Neural cell (in vitro differentiated cells): ENCODE measurements at regions not wholly inside any gene's neighbourhood (a gene's known extent, or its start where the extent isn't known, plus 50 kb on each side); places are given as distances from the start of the nearest gene placed in this dataset.

Source experiments
- EP300 ChIP-seq: fragments of 450-650 bp; conservative IDR thresholded peaks from 2 replicates; pipeline ENCODE4 v1.6.1; 2014; ENCODE audit warnings: antibody characterized with exemption, mild to moderate bottlenecking, moderate library complexity; ENCODE audit not compliant: poor library complexity, severe bottlenecking
- POLR2AphosphoS5 ChIP-seq: IDR thresholded peaks from 2 replicates; pipeline ENCODE4 v1.6.1; 2012
- TF ChIP-seq, protein P1 (sequence below): fragments of 450-650 bp; IDR thresholded peaks from 2 replicates; pipeline ENCODE4 v1.5.1; 2014; ENCODE audit warnings: antibody characterized with exemption, mild to moderate bottlenecking, moderate library complexity; ENCODE audit not compliant: poor library complexity, severe bottlenecking

DNA sequence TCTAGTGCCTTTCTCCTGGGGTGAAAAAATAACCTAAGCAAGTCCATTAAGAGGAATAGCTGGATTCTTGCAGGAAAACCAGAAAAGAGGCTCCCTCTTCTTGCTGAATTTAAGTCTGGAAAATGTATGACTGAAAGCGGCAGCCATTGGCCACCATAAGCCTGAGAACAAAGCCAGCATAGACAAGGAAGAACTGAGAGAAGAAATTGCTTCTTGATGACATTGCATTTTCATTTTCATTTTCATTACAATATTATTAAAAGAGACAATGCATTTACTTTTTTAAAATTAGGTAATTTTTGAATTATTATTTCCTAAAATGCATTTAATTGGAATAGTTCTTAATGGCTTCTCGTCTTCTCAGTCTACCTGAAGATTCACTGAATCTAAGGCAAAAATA is 1157.5 kb upstream of the ZEB2 start:
- TF ChIP-seq, protein P1, sequence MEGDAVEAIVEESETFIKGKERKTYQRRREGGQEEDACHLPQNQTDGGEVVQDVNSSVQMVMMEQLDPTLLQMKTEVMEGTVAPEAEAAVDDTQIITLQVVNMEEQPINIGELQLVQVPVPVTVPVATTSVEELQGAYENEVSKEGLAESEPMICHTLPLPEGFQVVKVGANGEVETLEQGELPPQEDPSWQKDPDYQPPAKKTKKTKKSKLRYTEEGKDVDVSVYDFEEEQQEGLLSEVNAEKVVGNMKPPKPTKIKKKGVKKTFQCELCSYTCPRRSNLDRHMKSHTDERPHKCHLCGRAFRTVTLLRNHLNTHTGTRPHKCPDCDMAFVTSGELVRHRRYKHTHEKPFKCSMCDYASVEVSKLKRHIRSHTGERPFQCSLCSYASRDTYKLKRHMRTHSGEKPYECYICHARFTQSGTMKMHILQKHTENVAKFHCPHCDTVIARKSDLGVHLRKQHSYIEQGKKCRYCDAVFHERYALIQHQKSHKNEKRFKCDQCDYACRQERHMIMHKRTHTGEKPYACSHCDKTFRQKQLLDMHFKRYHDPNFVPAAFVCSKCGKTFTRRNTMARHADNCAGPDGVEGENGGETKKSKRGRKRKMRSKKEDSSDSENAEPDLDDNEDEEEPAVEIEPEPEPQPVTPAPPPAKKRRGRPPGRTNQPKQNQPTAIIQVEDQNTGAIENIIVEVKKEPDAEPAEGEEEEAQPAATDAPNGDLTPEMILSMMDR = no peak
- TF ChIP-seq EP300 (no peak), POLR2AphosphoS5 (no peak)
